Uterus (tissue), 2 donors: ENCODE measurements at regions not wholly inside any gene's neighbourhood (a gene's known extent, or its start where the extent isn't known, plus 50 kb on each side); places are given as distances from the start of the nearest gene placed in this dataset.

Source experiments
- POLR2A ChIP-seq, 2 donors: fragments of 450-650 bp; IDR thresholded peaks; one replicate each; pipeline ENCODE4 v1.6.1; 2016; ENCODE audit warnings: antibody characterized with exemption in 2 of 2, mild to moderate bottlenecking in 1 of 2, moderate library complexity in 1 of 2
- TF ChIP-seq, protein P1 (sequence below), 4 experiments: fragments of 200-600 bp in 2 of 4; fragments of 450-650 bp in 2 of 4; sonication (generic) in 2 of 4; IDR thresholded peaks; one replicate each; pipeline ENCODE4 v1.5.1; 2016 to 2019; ENCODE audit warnings: antibody characterized with exemption in 4 of 4, mild to moderate bottlenecking in 2 of 4, moderate library complexity in 1 of 4

DNA sequence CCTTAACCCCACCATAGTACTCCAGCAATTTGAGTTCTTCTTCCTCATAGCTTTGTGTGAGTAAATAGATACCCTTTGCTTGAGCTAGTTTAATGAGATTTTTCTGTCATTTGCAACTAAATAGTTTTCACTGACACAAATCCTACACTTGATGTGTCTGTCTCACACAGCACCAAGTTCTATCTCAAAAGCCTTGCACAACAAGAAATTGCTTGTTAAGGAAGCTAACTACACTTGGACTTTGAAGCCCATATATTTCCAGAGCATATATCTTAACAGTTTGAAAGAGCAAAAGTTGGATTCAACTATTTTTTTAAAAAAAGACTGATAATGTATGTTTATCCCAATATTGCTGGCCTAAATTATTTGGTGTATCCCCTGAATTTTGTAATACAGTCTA lies 459.2 kb downstream of the ACTL7B start:
- no peak for TF ChIP-seq POLR2A (IDR thresholded peaks at IDR 0.05)
- TF ChIP-seq, protein P1, sequence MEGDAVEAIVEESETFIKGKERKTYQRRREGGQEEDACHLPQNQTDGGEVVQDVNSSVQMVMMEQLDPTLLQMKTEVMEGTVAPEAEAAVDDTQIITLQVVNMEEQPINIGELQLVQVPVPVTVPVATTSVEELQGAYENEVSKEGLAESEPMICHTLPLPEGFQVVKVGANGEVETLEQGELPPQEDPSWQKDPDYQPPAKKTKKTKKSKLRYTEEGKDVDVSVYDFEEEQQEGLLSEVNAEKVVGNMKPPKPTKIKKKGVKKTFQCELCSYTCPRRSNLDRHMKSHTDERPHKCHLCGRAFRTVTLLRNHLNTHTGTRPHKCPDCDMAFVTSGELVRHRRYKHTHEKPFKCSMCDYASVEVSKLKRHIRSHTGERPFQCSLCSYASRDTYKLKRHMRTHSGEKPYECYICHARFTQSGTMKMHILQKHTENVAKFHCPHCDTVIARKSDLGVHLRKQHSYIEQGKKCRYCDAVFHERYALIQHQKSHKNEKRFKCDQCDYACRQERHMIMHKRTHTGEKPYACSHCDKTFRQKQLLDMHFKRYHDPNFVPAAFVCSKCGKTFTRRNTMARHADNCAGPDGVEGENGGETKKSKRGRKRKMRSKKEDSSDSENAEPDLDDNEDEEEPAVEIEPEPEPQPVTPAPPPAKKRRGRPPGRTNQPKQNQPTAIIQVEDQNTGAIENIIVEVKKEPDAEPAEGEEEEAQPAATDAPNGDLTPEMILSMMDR (IDR thresholded peaks at IDR 0.05): no peak
